ENCODE measurements at regions not wholly inside any gene's neighbourhood (a gene's known extent, or its start where the extent isn't known, plus 50 kb on each side); places are given as distances from the start of the nearest gene placed in this dataset.
"Not testable (repeated sequence)": the region's sequence is repeated elsewhere in the genome, so short reads cannot be mapped to it uniquely, and the experiment has no call there.

- Histone ChIP-seq H3K27ac (no peak overlapping the region), H3K36me3 (no peaks in the 10 kb centered on the region), H3K9me3 (no peaks in the 10 kb centered on the region), H3K4me1 (peaks cover 0 to 11% of the 10 kb centered on the region in 2 donors), H3K4me3 (no peak overlapping the region), H3K27me3 (no peaks in the 10 kb centered on the region)
- intact Hi-C loops (cut with DNase I), result no loop called here
- DNase-seq (ENCODE audit: low spot score in 2 of 2), result no peak
- TF ChIP-seq CTCF (IDR thresholded peaks at IDR 0.05), result no peak
Observed at GRCh38 chr2:128611421-128612320, 293.0 kb upstream of the HS6ST1 start.

- H3K4me3 ChIP-seq, result no peak overlapping the region
- H3K27ac ChIP-seq, result no peak overlapping the region
- H3K36me3 ChIP-seq, result no peaks in the 10 kb centered on the region
- no peak for TF ChIP-seq CTCF (IDR thresholded peaks at IDR 0.05)
- H3K9me3 ChIP-seq, result no peaks in the 10 kb centered on the region
- DNase-seq (ENCODE audit: low spot score in 2 of 2), result no peak
- H3K4me1 ChIP-seq, result peaks cover 0 to 6% of the 10 kb centered on the region in 2 donors
- intact Hi-C loops (cut with DNase I), result no loop called here
- no peaks in the 10 kb centered on the region for H3K27me3 ChIP-seq
Observed at GRCh38 chr2:128612628-128613027, 294.0 kb upstream of the HS6ST1 start.

- Histone ChIP-seq H3K4me3 (no peak overlapping the region), H3K27me3 (no peaks in the 10 kb centered on the region), H3K27ac (no peak overlapping the region), H3K4me1 (peaks cover 0 to 2% of the 10 kb centered on the region in 2 donors), H3K9me3 (no peaks in the 10 kb centered on the region), H3K36me3 (no peaks in the 10 kb centered on the region)
- intact Hi-C loops (cut with DNase I), result no loop called here
- DNase-seq (ENCODE audit: low spot score in 2 of 2), result no peak
- no peak for TF ChIP-seq CTCF (IDR thresholded peaks at IDR 0.05)
Observed at GRCh38 chr2:128613351-128613750, 294.7 kb upstream of the HS6ST1 start.

GRCh38 chr2:128613876-128614275, 295.2 kb upstream of the HS6ST1 start:
- no peak for TF ChIP-seq CTCF (IDR thresholded peaks at IDR 0.05)
- Histone ChIP-seq H3K36me3 (no peaks in the 10 kb centered on the region), H3K27me3 (no peaks in the 10 kb centered on the region), H3K4me3 (no peak overlapping the region), H3K27ac (no peak overlapping the region), H3K4me1 (no peaks in the 10 kb centered on the region), H3K9me3 (no peaks in the 10 kb centered on the region)
- DNase-seq (ENCODE audit: low spot score in 2 of 2), result no peak
- intact Hi-C loops (cut with DNase I), result no loop called here

DNA sequence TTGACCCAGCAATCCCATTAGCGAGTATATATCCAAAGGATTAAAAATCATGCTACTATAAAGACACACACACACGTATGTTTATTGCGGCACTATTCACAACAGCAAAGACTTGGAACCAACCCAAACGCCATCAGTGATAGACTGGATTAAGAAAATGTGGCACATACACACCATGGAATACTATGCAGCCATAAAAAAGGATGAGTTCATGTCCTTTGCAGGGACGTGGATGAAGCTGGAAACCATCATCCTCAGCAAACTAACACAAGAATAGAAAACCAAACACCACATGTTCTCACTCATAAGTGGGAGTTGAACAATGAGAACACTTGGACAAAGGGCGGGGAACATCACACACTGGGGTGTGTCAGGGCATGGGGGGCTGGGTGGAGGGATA, 296.2 kb upstream of the HS6ST1 start:
- H3K27ac ChIP-seq; H3K27me3 ChIP-seq; H3K9me3 ChIP-seq; intact Hi-C loops (cut with DNase I); H3K36me3 ChIP-seq; DNase-seq (ENCODE audit: low spot score in 2 of 2); H3K4me1 ChIP-seq; H3K4me3 ChIP-seq: not testable (repeated sequence)

GRCh38 chr2:128615571-128615970, 296.9 kb upstream of the HS6ST1 start:
- H3K9me3 ChIP-seq, result no peaks in the 10 kb centered on the region
- DNase-seq (ENCODE audit: low spot score in 2 of 2), result no peak
- no peak overlapping the region for H3K4me3 ChIP-seq
- no peaks in the 10 kb centered on the region for H3K36me3 ChIP-seq
- H3K27ac ChIP-seq, result no peak overlapping the region
- no peak for TF ChIP-seq CTCF (IDR thresholded peaks at IDR 0.05)
- intact Hi-C loops (cut with DNase I), result no loop called here
- no peaks in the 10 kb centered on the region for H3K4me1 ChIP-seq
- H3K27me3 ChIP-seq, result no peaks in the 10 kb centered on the region
